Epithelial cell of esophagus (primary cell): ENCODE measurements at regions not wholly inside any gene's neighbourhood (a gene's known extent, or its start where the extent isn't known, plus 50 kb on each side); places are given as distances from the start of the nearest gene placed in this dataset.

ENCODE experiments used
- DNase-seq: peaks from one replicate; pipeline ENCODE4 v3.0.0; 2010; ENCODE audit warnings: low read depth
- H3K4me3 ChIP-seq: 2 replicates; pipeline ENCODE4 v1.5.1; 2011; ENCODE audit warnings: mild to moderate bottlenecking, low read length, control low read depth
- TF ChIP-seq, protein P1 (sequence below): IDR thresholded peaks from 2 replicates; pipeline ENCODE4 v1.5.1; 2011; ENCODE audit warnings: low read depth, mild to moderate bottlenecking, low read length, control low read depth, inconsistent platforms; ENCODE audit not compliant: insufficient read depth; ENCODE audit errors: missing control alignments

DNA sequence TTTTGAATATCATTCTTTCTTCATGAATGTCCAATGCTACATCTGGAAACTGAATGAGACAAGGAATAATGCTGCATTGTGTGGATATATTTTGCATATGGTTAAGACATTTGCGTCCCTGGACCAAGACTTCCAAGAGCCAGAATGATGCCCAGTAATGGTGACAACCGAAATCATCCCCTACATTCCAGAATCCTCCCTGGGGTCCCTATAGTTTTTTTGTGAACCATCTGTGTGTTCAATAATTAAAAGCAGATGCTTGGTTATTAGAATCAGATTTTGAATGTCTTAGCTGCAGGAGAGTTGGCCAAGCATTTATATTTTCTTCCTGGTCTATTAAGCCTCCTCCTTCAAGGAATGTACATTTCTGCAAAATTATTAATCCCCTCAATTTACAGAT is 426.7 kb upstream of the CDH8 start:
- TF ChIP-seq, protein P1, sequence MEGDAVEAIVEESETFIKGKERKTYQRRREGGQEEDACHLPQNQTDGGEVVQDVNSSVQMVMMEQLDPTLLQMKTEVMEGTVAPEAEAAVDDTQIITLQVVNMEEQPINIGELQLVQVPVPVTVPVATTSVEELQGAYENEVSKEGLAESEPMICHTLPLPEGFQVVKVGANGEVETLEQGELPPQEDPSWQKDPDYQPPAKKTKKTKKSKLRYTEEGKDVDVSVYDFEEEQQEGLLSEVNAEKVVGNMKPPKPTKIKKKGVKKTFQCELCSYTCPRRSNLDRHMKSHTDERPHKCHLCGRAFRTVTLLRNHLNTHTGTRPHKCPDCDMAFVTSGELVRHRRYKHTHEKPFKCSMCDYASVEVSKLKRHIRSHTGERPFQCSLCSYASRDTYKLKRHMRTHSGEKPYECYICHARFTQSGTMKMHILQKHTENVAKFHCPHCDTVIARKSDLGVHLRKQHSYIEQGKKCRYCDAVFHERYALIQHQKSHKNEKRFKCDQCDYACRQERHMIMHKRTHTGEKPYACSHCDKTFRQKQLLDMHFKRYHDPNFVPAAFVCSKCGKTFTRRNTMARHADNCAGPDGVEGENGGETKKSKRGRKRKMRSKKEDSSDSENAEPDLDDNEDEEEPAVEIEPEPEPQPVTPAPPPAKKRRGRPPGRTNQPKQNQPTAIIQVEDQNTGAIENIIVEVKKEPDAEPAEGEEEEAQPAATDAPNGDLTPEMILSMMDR: no peak
- DNase-seq: no peak
- H3K4me3 ChIP-seq: no peak overlapping the region

- no peak overlapping the region for H3K4me3 ChIP-seq
- DNase-seq: no peak
- TF ChIP-seq, protein P1: no peak
These were observed 414.1 kb upstream of the CDH8 start for GRCh38 chr16:62450291-62450690.

- DNase-seq: peak; percentile 55
- no peak overlapping the region for H3K4me3 ChIP-seq
- TF ChIP-seq, protein P1: no peak
These were observed 409.7 kb upstream of the CDH8 start for GRCh38 chr16:62445909-62446308.

DNA sequence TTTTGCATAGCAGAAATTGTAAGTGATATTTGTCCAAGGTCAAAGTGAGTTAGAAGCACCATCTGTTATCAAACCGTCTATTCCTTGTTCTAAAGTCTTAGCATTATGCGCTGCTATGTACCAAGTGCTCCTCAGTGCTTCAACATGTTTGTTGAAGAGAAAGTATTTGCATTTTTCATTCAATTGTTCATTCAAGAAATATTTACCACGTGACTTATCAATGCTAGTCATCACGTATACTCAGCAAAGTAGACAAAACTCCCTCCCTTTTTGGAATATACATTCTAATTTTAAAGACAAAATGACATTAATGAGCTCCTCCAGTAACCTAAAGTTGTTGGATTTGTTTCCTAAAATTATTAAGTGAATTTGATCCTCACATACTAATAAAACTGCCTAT is 388.0 kb upstream of the CDH8 start:
- TF ChIP-seq, protein P1: no peak
- no peak for DNase-seq
- no peak overlapping the region for H3K4me3 ChIP-seq

GRCh38 chr16:62408760-62409159 is 372.5 kb upstream of the CDH8 start:
- TF ChIP-seq, protein P1: no peak
- no peak overlapping the region for H3K4me3 ChIP-seq
- no peak for DNase-seq

DNA sequence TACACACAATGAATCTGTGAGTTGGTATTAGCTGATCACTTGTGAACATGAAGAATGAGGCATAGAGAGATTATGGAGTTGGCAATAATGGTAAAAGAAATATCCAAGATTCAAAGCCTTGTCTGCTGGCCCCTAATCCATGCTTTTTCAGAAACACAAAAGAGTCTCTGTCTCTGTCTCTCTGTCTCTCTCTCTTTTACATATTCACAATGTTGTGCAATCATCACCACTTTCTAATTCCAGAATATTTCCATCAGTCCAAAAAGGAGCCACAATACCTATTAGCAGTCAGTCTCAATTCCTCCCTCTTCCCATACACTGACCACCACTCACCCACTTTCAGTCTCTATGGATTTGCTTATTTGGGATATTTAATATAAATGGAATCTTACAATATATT is 370.1 kb upstream of the CDH8 start:
- TF ChIP-seq, protein P1: no peak
- DNase-seq: no peak
- H3K4me3 ChIP-seq: no peak overlapping the region

- no peak for DNase-seq
- TF ChIP-seq, protein P1: no peak
- no peak overlapping the region for H3K4me3 ChIP-seq
These were observed 368.8 kb upstream of the CDH8 start for GRCh38 chr16:62404842-62405611.
